C4-2B (cell line): ENCODE measurements at regions not wholly inside any gene's neighbourhood (a gene's known extent, or its start where the extent isn't known, plus 50 kb on each side); places are given as distances from the start of the nearest gene placed in this dataset.

Experiments
- H3K27ac ChIP-seq: fragments of 450-650 bp; 2 replicates; pipeline ENCODE4 v1.5.1; 2017
- CTCF ChIP-seq: fragments of 450-650 bp; conservative IDR thresholded peaks from 2 replicates; pipeline ENCODE4 v1.5.1; 2017; ENCODE audit warnings: mild to moderate bottlenecking
- ZFX ChIP-seq: fragments of 450-650 bp; IDR thresholded peaks from 2 replicates; pipeline ENCODE4 v1.6.1; 2017

DNA sequence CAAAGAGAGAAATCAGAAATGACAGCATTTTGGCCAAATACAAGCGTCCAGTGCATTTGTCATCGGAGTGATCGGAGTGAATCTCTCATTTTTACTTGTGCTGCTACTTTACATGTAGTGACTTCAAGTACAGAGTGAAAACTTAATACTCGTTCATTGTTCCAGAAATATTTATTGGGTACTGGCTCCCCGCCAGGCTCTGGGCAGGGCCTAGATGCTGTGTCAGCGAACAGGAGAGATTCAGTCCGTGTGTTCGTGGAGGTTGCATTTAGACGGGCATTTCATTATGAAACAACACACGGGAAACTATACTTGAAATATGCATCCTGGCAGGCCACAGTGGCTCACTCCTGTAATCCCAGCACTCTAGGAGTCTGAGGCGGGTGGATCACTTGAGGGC, 727.2 kb upstream of the RBFOX1 start:
- TF ChIP-seq ZFX (no peak), CTCF (no peak)
- peak overlapping the region; percentile 72 for H3K27ac ChIP-seq

- TF ChIP-seq CTCF (no peak), ZFX (no peak)
- no peak overlapping the region for H3K27ac ChIP-seq
These were observed 728.8 kb upstream of the RBFOX1 start for GRCh38 chr16:6603780-6604325.

DNA sequence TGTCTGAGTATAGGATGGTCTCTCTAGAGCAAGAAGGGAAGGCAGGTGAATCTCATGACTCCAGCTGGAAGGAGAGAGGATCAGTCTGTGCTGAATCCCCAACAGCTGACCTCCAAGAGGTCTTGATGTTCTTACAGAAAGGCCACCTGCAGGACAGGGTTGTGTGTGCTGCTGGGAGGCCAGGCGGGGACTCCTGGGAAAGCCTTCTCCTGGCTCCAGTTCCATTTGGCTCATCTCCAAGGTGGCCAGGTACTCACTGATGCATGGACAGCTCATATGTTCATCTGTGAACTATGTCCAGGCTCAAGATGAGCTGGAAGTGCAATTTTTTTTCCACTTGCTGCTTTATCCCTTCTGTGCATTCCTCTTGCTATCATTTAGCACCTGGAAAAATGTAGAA, 730.2 kb upstream of the RBFOX1 start:
- no peak for TF ChIP-seq CTCF
- no peak for TF ChIP-seq ZFX
- H3K27ac ChIP-seq = no peak overlapping the region

- no peak overlapping the region for H3K27ac ChIP-seq
- no peak for TF ChIP-seq CTCF
- TF ChIP-seq ZFX = no peak
These were observed 732.5 kb upstream of the RBFOX1 start for GRCh38 chr16:6600167-6600566.

GRCh38 chr16:6593799-6594198, 738.8 kb upstream of the RBFOX1 start:
- no peak overlapping the region for H3K27ac ChIP-seq
- TF ChIP-seq ZFX = no peak
- TF ChIP-seq CTCF = no peak

- TF ChIP-seq ZFX = no peak
- TF ChIP-seq CTCF = no peak
- H3K27ac ChIP-seq = no peak overlapping the region
These were observed 756.0 kb upstream of the RBFOX1 start for GRCh38 chr16:6576606-6577005.

DNA sequence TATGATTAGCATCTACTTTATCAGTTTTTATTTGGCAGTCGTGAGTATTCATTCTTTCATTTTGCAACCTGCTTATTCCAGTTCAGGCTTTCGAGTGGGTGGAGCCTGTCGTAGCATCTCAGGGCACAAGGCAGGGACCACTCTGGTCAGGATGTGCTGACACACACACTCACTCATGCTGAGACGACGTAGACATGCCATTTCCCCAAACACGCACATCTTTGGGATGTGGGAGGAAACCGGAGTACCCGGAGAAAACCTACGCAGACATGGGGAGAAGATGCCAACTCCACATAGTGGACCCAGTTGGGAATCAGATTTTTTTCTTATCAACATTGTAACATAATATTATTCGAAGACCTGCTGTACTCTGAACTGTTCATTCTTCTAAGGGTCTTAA, 756.5 kb upstream of the RBFOX1 start:
- no peak for TF ChIP-seq CTCF
- no peak for TF ChIP-seq ZFX
- H3K27ac ChIP-seq = no peak overlapping the region
